GM12865 (cell line): ENCODE measurements at regions not wholly inside any gene's neighbourhood (a gene's known extent, or its start where the extent isn't known, plus 50 kb on each side); places are given as distances from the start of the nearest gene placed in this dataset.

ENCODE experiments used
- DNase-seq: peaks from one replicate; pipeline ENCODE4 v3.0.0; 2010; ENCODE audit warnings: low read depth
- H3K4me3 ChIP-seq: 2 replicates; pipeline ENCODE4 v1.5.1; 2011; ENCODE audit warnings: mild to moderate bottlenecking, low read depth, low read length, control low read depth
- CTCF ChIP-seq: IDR thresholded peaks from 2 replicates; pipeline ENCODE4 v1.5.1; 2011; ENCODE audit warnings: low read length, control low read depth, low read depth, inconsistent platforms; ENCODE audit not compliant: insufficient read depth; ENCODE audit errors: missing control alignments

- no peak overlapping the region for H3K4me3 ChIP-seq
- no peak for TF ChIP-seq CTCF
- DNase-seq, result no peak
These were observed 138.5 kb upstream of the SYT13 start for GRCh38 chr11:45424411-45425180.

- H3K4me3 ChIP-seq, result no peak overlapping the region
- TF ChIP-seq CTCF, result no peak
- DNase-seq, result no peak
These were observed 137.5 kb upstream of the SYT13 start for GRCh38 chr11:45423475-45424120.

GRCh38 chr11:45423036-45423435, 136.9 kb upstream of the SYT13 start:
- DNase-seq, result no peak
- no peak overlapping the region for H3K4me3 ChIP-seq
- no peak for TF ChIP-seq CTCF

GRCh38 chr11:45414088-45414487, 127.9 kb upstream of the SYT13 start:
- no peak for TF ChIP-seq CTCF
- DNase-seq, result no peak
- H3K4me3 ChIP-seq, result no peak overlapping the region

GRCh38 chr11:45413156-45413858, 127.2 kb upstream of the SYT13 start:
- H3K4me3 ChIP-seq, result no peak overlapping the region
- no peak for DNase-seq

GRCh38 chr11:45412521-45412920, 126.4 kb upstream of the SYT13 start:
- no peak overlapping the region for H3K4me3 ChIP-seq
- no peak for DNase-seq
- TF ChIP-seq CTCF, result no peak

More at GRCh38 chr11:45413156-45413858, 127.2 kb upstream of the SYT13 start:
- no peak for TF ChIP-seq CTCF
